GM23338 (cell line): ENCODE measurements at regions not wholly inside any gene's neighbourhood (a gene's known extent, or its start where the extent isn't known, plus 50 kb on each side); places are given as distances from the start of the nearest gene placed in this dataset.

Experiments
- ATAC-seq: fragments of 200-7000 bp; cut with Tn5 transposase; 3 replicates; pipeline ENCODE4 v1.9.1; 2020
- DNase-seq: peaks from one replicate; pipeline ENCODE4 v3.0.0-alpha.2; 2015; ENCODE audit warnings: low spot score
- H2AFZ ChIP-seq: fragments of 200-600 bp; sonication (generic); 2 replicates; pipeline ENCODE4 v1.8.0; 2016; ENCODE audit warnings: antibody characterized with exemption, mild to moderate bottlenecking, moderate library complexity
- H3F3A ChIP-seq: fragments of 200-600 bp; sonication (generic); replicated peaks from 2 replicates; pipeline ENCODE4 v1.8.0; 2017; ENCODE audit warnings: antibody characterized with exemption, mixed run types, low read depth
- H3K27ac ChIP-seq: fragments of 200-600 bp; sonication (generic); 2 replicates; pipeline ENCODE4 v1.6.1; 2016; ENCODE audit warnings: low read depth
- H3K27me3 ChIP-seq: fragments of 200-600 bp; sonication (generic); 2 replicates; pipeline ENCODE4 v1.8.0; 2016; ENCODE audit warnings: mild to moderate bottlenecking, mixed run types, moderate library complexity; ENCODE audit not compliant: insufficient read depth
- H3K36me3 ChIP-seq: fragments of 200-600 bp; sonication (generic); 2 replicates; pipeline ENCODE4 v1.8.0; 2016; ENCODE audit warnings: mild to moderate bottlenecking; ENCODE audit not compliant: insufficient read depth
- H3K4me1 ChIP-seq: fragments of 200-600 bp; sonication (generic); 2 replicates; pipeline ENCODE4 v1.8.0; 2016; ENCODE audit warnings: mild to moderate bottlenecking, moderate library complexity; ENCODE audit not compliant: insufficient read depth
- H3K4me2 ChIP-seq: fragments of 200-600 bp; sonication (generic); 2 replicates; pipeline ENCODE4 v1.7.1; 2017; ENCODE audit warnings: mixed run types
- H3K4me3 ChIP-seq: fragments of 200-600 bp; sonication (generic); 2 replicates; pipeline ENCODE4 v1.6.1; 2016; ENCODE audit warnings: mixed run types
- H3K79me2 ChIP-seq: fragments of 200-600 bp; sonication (generic); replicated peaks from 2 replicates; pipeline ENCODE4 v1.8.0; 2017; ENCODE audit warnings: mild to moderate bottlenecking; ENCODE audit not compliant: insufficient read depth
- H3K9me2 ChIP-seq: fragments of 200-600 bp; sonication (generic); 2 replicates; pipeline ENCODE4 v1.8.0; 2017; ENCODE audit not compliant: insufficient read depth
- H4K20me1 ChIP-seq: fragments of 200-600 bp; sonication (generic); replicated peaks from 2 replicates; pipeline ENCODE4 v1.8.0; 2017; ENCODE audit warnings: mild to moderate bottlenecking; ENCODE audit not compliant: insufficient read depth
- H3K27ac Mint-ChIP-seq: 2 replicates; pipeline ENCODE4 v1.8.0; 2020; ENCODE audit warnings: inconsistent platforms, mild to moderate bottlenecking, moderate library complexity, mixed read lengths
- H3K27me3 Mint-ChIP-seq: 3 replicates; pipeline ENCODE4 v1.8.0; 2022; ENCODE audit warnings: low read depth, mild to moderate bottlenecking, moderate library complexity, mixed read lengths, inconsistent platforms; ENCODE audit not compliant: insufficient read depth, poor library complexity
- H3K36me3 Mint-ChIP-seq: 3 replicates; pipeline ENCODE4 v1.8.0; 2021; ENCODE audit warnings: low read depth, mild to moderate bottlenecking, inconsistent platforms, moderate library complexity, mixed read lengths
- H3K4me1 Mint-ChIP-seq: 3 replicates; pipeline ENCODE4 v1.8.0; 2020; ENCODE audit warnings: mild to moderate bottlenecking, inconsistent platforms, mixed read lengths
- H3K4me3 Mint-ChIP-seq: 3 replicates; pipeline ENCODE4 v1.8.0; 2021; ENCODE audit warnings: moderate library complexity, mild to moderate bottlenecking, inconsistent platforms, mixed read lengths
- H3K9me3 Mint-ChIP-seq: 3 replicates; pipeline ENCODE4 v1.8.0; 2020; ENCODE audit warnings: moderate library complexity, mild to moderate bottlenecking, inconsistent platforms, mixed read lengths
- CREB1 ChIP-seq: fragments of 250-450 bp; sonication (Bioruptor Pico); IDR thresholded peaks from 2 replicates; pipeline ENCODE4 v1.5.0; 2020; ENCODE audit warnings: low read depth, mild to moderate bottlenecking, moderate library complexity
- CTCF ChIP-seq, 2 experiments: fragments of 200-600 bp in 1 of 2; sonication (generic) in 1 of 2; conservative IDR thresholded peaks; 2 replicates each; pipeline versions ENCODE4 v1.5.1 to v1.6.1; 2016 to 2017; ENCODE audit warnings: antibody characterized with exemption in 2 of 2, low read depth in 2 of 2, mild to moderate bottlenecking in 2 of 2, moderate library complexity in 1 of 2
- ETS1 ChIP-seq: IDR thresholded peaks from 2 replicates; pipeline ENCODE4 v1.6.1; 2016; ENCODE audit warnings: antibody characterized with exemption
- EZH2 ChIP-seq: fragments of 200-600 bp; sonication (generic); IDR thresholded peaks from one replicate; pipeline ENCODE4 v1.8.0; 2017; ENCODE audit warnings: antibody characterized with exemption, mild to moderate bottlenecking, low read depth; ENCODE audit not compliant: unreplicated experiment
- EZH2phosphoT487 ChIP-seq: fragments of 200-600 bp; sonication (generic); IDR thresholded peaks from one replicate; pipeline ENCODE4 v1.8.1; 2018; ENCODE audit warnings: antibody characterized with exemption; ENCODE audit not compliant: unreplicated experiment
- JUNB ChIP-seq: IDR thresholded peaks from one replicate; pipeline ENCODE4 v1.6.1; 2016; ENCODE audit warnings: antibody characterized with exemption; ENCODE audit not compliant: unreplicated experiment
- NANOG ChIP-seq: IDR thresholded peaks from 2 replicates; pipeline ENCODE4 v1.6.1; 2016; ENCODE audit warnings: antibody characterized with exemption, borderline replicate concordance
- POLR2AphosphoS5 ChIP-seq: IDR thresholded peaks from 2 replicates; pipeline ENCODE4 v1.6.1; 2016; ENCODE audit warnings: antibody characterized with exemption, low read depth
- REST ChIP-seq: IDR thresholded peaks from one replicate; pipeline ENCODE4 v1.6.1; 2018; ENCODE audit warnings: antibody characterized with exemption; ENCODE audit not compliant: unreplicated experiment
- STAT1 ChIP-seq: IDR thresholded peaks from one replicate; pipeline ENCODE4 v1.6.1; 2016; ENCODE audit warnings: antibody characterized with exemption; ENCODE audit not compliant: unreplicated experiment
- ZNF114 ChIP-seq: fragments of 250-450 bp; sonication (Bioruptor Pico); IDR thresholded peaks from 2 replicates; pipeline ENCODE4 v1.5.0; 2020; ENCODE audit warnings: mild to moderate bottlenecking, moderate library complexity
- ZNF331 ChIP-seq: fragments of 250-450 bp; sonication (Bioruptor Pico); IDR thresholded peaks from 2 replicates; pipeline ENCODE4 v1.5.0; 2020; ENCODE audit warnings: low read depth, mild to moderate bottlenecking, moderate library complexity
- ZNF462 ChIP-seq: fragments of 250-450 bp; sonication (Bioruptor Pico); IDR thresholded peaks from 2 replicates; pipeline ENCODE4 v1.5.0; 2020; ENCODE audit warnings: mild to moderate bottlenecking, moderate library complexity

- Histone ChIP-seq H3F3A (no peaks in the 10 kb centered on the region), H3K4me2 (no peak overlapping the region), H3K79me2 (no peaks in the 10 kb centered on the region), H3K36me3 (no peaks in the 10 kb centered on the region), H3K4me1 (no peaks in the 10 kb centered on the region), H2AFZ (no peak overlapping the region), H3K27me3 (no peaks in the 10 kb centered on the region), H3K9me2 (0 out of 2 replicates have a peak, but pooled peaks cover 6% of the 10 kb centered on the region), H3K27ac (no peak overlapping the region), H4K20me1 (0 out of 2 replicates have a peak, but pooled peaks cover 4% of the 10 kb centered on the region), H3K4me3 (no peak overlapping the region)
- Mint-ChIP-seq H3K4me3 (no peak overlapping the region), H3K36me3 (no peaks in the 10 kb centered on the region), H3K27ac (no peak overlapping the region), H3K27me3 (peaks cover 3% of the 10 kb centered on the region), H3K4me1 (no peaks in the 10 kb centered on the region), H3K9me3 (no peaks in the 10 kb centered on the region)
- TF ChIP-seq CTCF (conservative IDR thresholded peaks at IDR 0.05; ENCODE audit: low read depth in 2 of 2) (no peak), ETS1 (no peak), ZNF114 (CRISPR knock-in tag) (no peak), JUNB (no peak), EZH2 (no peak), POLR2AphosphoS5 (no peak), NANOG (no peak), REST (no peak), ZNF462 (CRISPR knock-in tag) (no peak), EZH2phosphoT487 (no peak), ZNF331 (no peak), CREB1 (CRISPR knock-in tag) (no peak), STAT1 (no peak)
- no peak for DNase-seq
- ATAC-seq, result no peak
Measured at GRCh38 chr5:35466746-35467145, 150.9 kb upstream of the SPEF2 start.
